HCT116 (cell line): ENCODE measurements at regions not wholly inside any gene's neighbourhood (a gene's known extent, or its start where the extent isn't known, plus 50 kb on each side); places are given as distances from the start of the nearest gene placed in this dataset.

Experiments
- ELF1 ChIP-seq: IDR thresholded peaks from 2 replicates; pipeline ENCODE4 v1.6.1; 2012; ENCODE audit warnings: low read depth, borderline replicate concordance
- EZH2 ChIP-seq: fragments of 200-600 bp; sonication (generic); IDR thresholded peaks from 2 replicates; pipeline ENCODE4 v1.6.1; 2017; ENCODE audit warnings: antibody characterized with exemption, mixed run types
- EZH2phosphoT487 ChIP-seq: fragments of 200-600 bp; IDR thresholded peaks from 2 replicates; pipeline ENCODE4 v1.6.1; 2018; ENCODE audit warnings: antibody characterized with exemption, borderline replicate concordance
- POLR2A ChIP-seq: IDR thresholded peaks from 2 replicates; pipeline ENCODE4 v1.7.0; 2011; ENCODE audit warnings: borderline replicate concordance; ENCODE audit not compliant: insufficient read depth, insufficient read length; ENCODE audit errors: extremely low read depth
- POLR2AphosphoS5 ChIP-seq: IDR thresholded peaks from 2 replicates; pipeline ENCODE4 v1.6.1; 2011; ENCODE audit warnings: mild to moderate bottlenecking, low read depth, low read length, moderate library complexity
- RAD21 ChIP-seq: IDR thresholded peaks from 2 replicates; pipeline ENCODE4 v1.6.1; 2012; ENCODE audit warnings: low read depth, mild to moderate bottlenecking
- YY1 ChIP-seq: IDR thresholded peaks from 2 replicates; pipeline ENCODE4 v1.6.1; 2011; ENCODE audit warnings: low read length, low read depth, moderate library complexity, mild to moderate bottlenecking; ENCODE audit not compliant: insufficient replicate concordance; ENCODE audit errors: extremely low read depth
- TF ChIP-seq, protein P1 (sequence below), 3 experiments: fragments of 200-600 bp in 1 of 3; sonication (generic) in 1 of 3; IDR thresholded peaks in 2 of 3; conservative IDR thresholded peaks in 1 of 3; 2 replicates each; pipeline ENCODE4 v1.5.1; 2012 to 2017; ENCODE audit warnings: low read depth in 2 of 3, low read length in 2 of 3, antibody characterized with exemption in 1 of 3, borderline replicate concordance in 1 of 3, control low read depth in 1 of 3, mild to moderate bottlenecking in 1 of 3, mixed read lengths in 1 of 3, mixed run types in 1 of 3, moderate library complexity in 1 of 3; ENCODE audit not compliant: insufficient read depth in 1 of 3
- TF ChIP-seq, protein P2 (sequence below): IDR thresholded peaks from 2 replicates; pipeline ENCODE4 v1.6.1; 2012
- TF ChIP-seq, protein P3 (sequence below): IDR thresholded peaks from 2 replicates; pipeline ENCODE4 v1.6.1; 2012; ENCODE audit warnings: low read depth
- TF ChIP-seq, protein P4 (sequence below): IDR thresholded peaks from 2 replicates; pipeline ENCODE4 v1.6.1; 2012

DNA sequence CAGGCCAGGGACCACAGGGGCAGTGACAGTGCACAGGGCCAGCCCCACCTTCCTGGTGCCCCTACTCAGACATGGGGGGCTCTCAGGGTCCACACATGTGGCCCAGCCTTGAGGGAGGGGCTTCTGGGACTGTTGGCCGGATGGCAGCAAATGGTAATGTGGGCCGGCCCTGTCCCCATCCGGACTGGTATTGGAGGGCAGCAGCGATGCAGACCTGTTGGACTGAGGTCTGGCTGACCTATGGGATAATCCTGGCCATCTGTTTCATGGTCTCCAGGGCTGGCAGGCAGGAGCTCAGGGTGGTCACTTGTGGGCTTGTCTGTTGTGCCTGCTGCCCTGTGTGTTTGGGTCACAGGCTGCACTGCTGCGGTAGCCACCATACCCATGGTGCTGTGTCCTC is 387.5 kb downstream of the TMEM121 start:
- TF ChIP-seq, protein P1, sequence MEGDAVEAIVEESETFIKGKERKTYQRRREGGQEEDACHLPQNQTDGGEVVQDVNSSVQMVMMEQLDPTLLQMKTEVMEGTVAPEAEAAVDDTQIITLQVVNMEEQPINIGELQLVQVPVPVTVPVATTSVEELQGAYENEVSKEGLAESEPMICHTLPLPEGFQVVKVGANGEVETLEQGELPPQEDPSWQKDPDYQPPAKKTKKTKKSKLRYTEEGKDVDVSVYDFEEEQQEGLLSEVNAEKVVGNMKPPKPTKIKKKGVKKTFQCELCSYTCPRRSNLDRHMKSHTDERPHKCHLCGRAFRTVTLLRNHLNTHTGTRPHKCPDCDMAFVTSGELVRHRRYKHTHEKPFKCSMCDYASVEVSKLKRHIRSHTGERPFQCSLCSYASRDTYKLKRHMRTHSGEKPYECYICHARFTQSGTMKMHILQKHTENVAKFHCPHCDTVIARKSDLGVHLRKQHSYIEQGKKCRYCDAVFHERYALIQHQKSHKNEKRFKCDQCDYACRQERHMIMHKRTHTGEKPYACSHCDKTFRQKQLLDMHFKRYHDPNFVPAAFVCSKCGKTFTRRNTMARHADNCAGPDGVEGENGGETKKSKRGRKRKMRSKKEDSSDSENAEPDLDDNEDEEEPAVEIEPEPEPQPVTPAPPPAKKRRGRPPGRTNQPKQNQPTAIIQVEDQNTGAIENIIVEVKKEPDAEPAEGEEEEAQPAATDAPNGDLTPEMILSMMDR (IDR thresholded peaks at IDR 0.05 in 2 of 3, conservative IDR thresholded peaks at IDR 0.05 in 1 of 3; ENCODE audit: borderline replicate concordance in 1 of 3, insufficient read depth in 1 of 3, low read depth in 2 of 3, low read length in 2 of 3) = no peak
- TF ChIP-seq EZH2 = no peak
- no peak for TF ChIP-seq POLR2AphosphoS5
- TF ChIP-seq ELF1 = no peak
- no peak for TF ChIP-seq POLR2A
- TF ChIP-seq, protein P2, sequence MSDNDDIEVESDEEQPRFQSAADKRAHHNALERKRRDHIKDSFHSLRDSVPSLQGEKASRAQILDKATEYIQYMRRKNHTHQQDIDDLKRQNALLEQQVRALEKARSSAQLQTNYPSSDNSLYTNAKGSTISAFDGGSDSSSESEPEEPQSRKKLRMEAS = no peak
- TF ChIP-seq RAD21 = no peak
- TF ChIP-seq, protein P3, sequence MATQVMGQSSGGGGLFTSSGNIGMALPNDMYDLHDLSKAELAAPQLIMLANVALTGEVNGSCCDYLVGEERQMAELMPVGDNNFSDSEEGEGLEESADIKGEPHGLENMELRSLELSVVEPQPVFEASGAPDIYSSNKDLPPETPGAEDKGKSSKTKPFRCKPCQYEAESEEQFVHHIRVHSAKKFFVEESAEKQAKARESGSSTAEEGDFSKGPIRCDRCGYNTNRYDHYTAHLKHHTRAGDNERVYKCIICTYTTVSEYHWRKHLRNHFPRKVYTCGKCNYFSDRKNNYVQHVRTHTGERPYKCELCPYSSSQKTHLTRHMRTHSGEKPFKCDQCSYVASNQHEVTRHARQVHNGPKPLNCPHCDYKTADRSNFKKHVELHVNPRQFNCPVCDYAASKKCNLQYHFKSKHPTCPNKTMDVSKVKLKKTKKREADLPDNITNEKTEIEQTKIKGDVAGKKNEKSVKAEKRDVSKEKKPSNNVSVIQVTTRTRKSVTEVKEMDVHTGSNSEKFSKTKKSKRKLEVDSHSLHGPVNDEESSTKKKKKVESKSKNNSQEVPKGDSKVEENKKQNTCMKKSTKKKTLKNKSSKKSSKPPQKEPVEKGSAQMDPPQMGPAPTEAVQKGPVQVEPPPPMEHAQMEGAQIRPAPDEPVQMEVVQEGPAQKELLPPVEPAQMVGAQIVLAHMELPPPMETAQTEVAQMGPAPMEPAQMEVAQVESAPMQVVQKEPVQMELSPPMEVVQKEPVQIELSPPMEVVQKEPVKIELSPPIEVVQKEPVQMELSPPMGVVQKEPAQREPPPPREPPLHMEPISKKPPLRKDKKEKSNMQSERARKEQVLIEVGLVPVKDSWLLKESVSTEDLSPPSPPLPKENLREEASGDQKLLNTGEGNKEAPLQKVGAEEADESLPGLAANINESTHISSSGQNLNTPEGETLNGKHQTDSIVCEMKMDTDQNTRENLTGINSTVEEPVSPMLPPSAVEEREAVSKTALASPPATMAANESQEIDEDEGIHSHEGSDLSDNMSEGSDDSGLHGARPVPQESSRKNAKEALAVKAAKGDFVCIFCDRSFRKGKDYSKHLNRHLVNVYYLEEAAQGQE = no peak
- TF ChIP-seq EZH2phosphoT487 = no peak
- TF ChIP-seq, protein P4, sequence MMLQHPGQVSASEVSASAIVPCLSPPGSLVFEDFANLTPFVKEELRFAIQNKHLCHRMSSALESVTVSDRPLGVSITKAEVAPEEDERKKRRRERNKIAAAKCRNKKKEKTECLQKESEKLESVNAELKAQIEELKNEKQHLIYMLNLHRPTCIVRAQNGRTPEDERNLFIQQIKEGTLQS = no peak
- no peak for TF ChIP-seq YY1
